ENCODE measurements at regions not wholly inside any gene's neighbourhood (a gene's known extent, or its start where the extent isn't known, plus 50 kb on each side); places are given as distances from the start of the nearest gene placed in this dataset.

DNA sequence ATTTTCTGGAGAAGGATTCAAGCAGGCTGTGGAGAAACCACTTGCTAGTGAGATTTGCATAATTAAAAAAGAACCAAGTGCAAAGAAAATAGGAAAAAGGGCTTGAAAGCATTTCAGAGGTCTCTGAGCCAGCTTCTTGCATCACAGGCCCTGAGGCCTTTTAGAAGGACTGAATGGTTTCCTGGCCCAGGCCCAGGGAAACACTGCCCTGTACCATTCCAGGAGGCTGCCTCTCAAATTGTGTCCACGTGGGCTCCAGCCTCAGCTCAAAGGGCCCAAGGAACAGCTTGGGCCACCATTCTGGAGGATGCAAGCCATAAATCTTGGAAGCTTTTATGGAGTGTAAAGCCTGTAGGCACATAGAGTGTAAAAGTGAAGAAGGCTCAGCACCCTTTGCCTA lies 523.3 kb upstream of the VRK2 start:
- no peak for TF ChIP-seq CTCF (conservative IDR thresholded peaks at IDR 0.05)
- no peak for TF ChIP-seq EZH2 (IDR thresholded peaks at IDR 0.05; ENCODE audit: low read depth)

All from PC-9 (cell line).